Heart left ventricle (tissue), 13 donors: ENCODE measurements at regions not wholly inside any gene's neighbourhood (a gene's known extent, or its start where the extent isn't known, plus 50 kb on each side); places are given as distances from the start of the nearest gene placed in this dataset.

Source experiments
- POLR2A ChIP-seq, 2 donors: fragments of 450-650 bp; IDR thresholded peaks; one replicate each; pipeline ENCODE4 v1.6.1; 2017; ENCODE audit warnings: antibody characterized with exemption in 2 of 2, mild to moderate bottlenecking in 2 of 2, moderate library complexity in 2 of 2
- TF ChIP-seq, protein P1 (sequence below), 12 donors: fragments of 200-600 bp; sonication (generic) in 4 of 12; IDR thresholded peaks; one replicate each; pipeline versions ENCODE4 v1.5.0 to v1.8.0; 2018 to 2022; ENCODE audit warnings: antibody characterized with exemption in 12 of 12, mild to moderate bottlenecking in 5 of 12
- donor health status: ischemic (EF 13 %, LVEDD 7.1; RV severe dilation, severe dysfunction).
- donor health status: DM: no; HTN: yes; CAD: no.
- donor health status: DM: no; HTN: no; CAD: no.
- donor health status: ischemic (EF 25% LVEDD 6.9; RV normal size, moderate dysfunction).
- donor health status: ischemic (EF 25% LVEDD 5.7; RV mildly dilated, moderate dysfunction).
- donor health status: ischemic (EF 35%, LVEDD 5.7; RV mildly dilated, moderate dysfunction).
- donor health status: nonischemic (EF 11% LVEDD 7.7; RV severe dilation, severe dysfunction).
- donor health status: DM: yes; HTN: yes; CAD: no.
- donor health status: PGD.
- donor health status: ischemic (EF 29% LVEDD 5.4; RV normal size, mild dysfunction).
- donor health status: nonischemic (EF 23%, LVEDD 6.1; RV moderate dilation, normal function).

GRCh38 chr14:37813732-37814131 lies 218.3 kb downstream of the TTC6 start:
- TF ChIP-seq, protein P1, sequence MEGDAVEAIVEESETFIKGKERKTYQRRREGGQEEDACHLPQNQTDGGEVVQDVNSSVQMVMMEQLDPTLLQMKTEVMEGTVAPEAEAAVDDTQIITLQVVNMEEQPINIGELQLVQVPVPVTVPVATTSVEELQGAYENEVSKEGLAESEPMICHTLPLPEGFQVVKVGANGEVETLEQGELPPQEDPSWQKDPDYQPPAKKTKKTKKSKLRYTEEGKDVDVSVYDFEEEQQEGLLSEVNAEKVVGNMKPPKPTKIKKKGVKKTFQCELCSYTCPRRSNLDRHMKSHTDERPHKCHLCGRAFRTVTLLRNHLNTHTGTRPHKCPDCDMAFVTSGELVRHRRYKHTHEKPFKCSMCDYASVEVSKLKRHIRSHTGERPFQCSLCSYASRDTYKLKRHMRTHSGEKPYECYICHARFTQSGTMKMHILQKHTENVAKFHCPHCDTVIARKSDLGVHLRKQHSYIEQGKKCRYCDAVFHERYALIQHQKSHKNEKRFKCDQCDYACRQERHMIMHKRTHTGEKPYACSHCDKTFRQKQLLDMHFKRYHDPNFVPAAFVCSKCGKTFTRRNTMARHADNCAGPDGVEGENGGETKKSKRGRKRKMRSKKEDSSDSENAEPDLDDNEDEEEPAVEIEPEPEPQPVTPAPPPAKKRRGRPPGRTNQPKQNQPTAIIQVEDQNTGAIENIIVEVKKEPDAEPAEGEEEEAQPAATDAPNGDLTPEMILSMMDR (IDR thresholded peaks at IDR 0.05): no peak
- no peak for TF ChIP-seq POLR2A (IDR thresholded peaks at IDR 0.05)
